CD4-positive, alpha-beta T cell (primary cell): ENCODE measurements at regions not wholly inside any gene's neighbourhood (a gene's known extent, or its start where the extent isn't known, plus 50 kb on each side); places are given as distances from the start of the nearest gene placed in this dataset.

Source experiments
- ATAC-seq: fragments of 200-7000 bp; cut with Tn5 transposase; one replicate; pipeline ENCODE4 v1.10.0; 2022; ENCODE audit warnings: mild to moderate bottlenecking; ENCODE audit not compliant: poor library complexity
- CTCF ChIA-PET: fragments of 350-600 bp; sonication (Branson Sonifier 250); formaldehyde crosslinking; loops from one replicate; lab custom pipeline; 2021; ENCODE audit warnings: antibody characterized with exemption, inconsistent platforms; lab: Charles Lee
- POLR2A ChIA-PET: fragments of 350-600 bp; sonication (Branson Sonifier 250); formaldehyde crosslinking; loops from one replicate; lab custom pipeline; 2021; ENCODE audit warnings: antibody characterized with exemption, inconsistent platforms; lab: Charles Lee
- DNase-seq, 14 experiments: peaks; one replicate each; pipeline ENCODE4 v3.0.0-alpha.2; 2013 to 2020; ENCODE audit warnings: mixed read lengths in 2 of 14
- H3K27ac ChIP-seq, 2 donors: one replicate each; pipeline versions ENCODE4 v1.5.1 to v1.7.0; 2013; ENCODE audit warnings: low read length in 2 of 2, low read depth in 1 of 2, mild to moderate bottlenecking in 1 of 2
- H3K27me3 ChIP-seq, 2 experiments: 1 replicate in 1 of 2; 2 replicates in 1 of 2; pipeline versions ENCODE4 v1.6.1 to v1.7.0; 2013; ENCODE audit warnings: low read length in 2 of 2, control low read depth in 1 of 2, mild to moderate bottlenecking in 1 of 2, moderate library complexity in 1 of 2; ENCODE audit not compliant: insufficient read depth in 2 of 2, control insufficient read depth in 1 of 2
- H3K36me3 ChIP-seq: one replicate; pipeline ENCODE4 v1.6.1; 2013; ENCODE audit warnings: low read length, control low read depth; ENCODE audit not compliant: insufficient read depth
- H3K4me1 ChIP-seq: one replicate; pipeline ENCODE4 v1.6.1; 2013; ENCODE audit warnings: low read length, control low read depth; ENCODE audit not compliant: insufficient read depth
- H3K4me3 ChIP-seq: one replicate; pipeline ENCODE4 v1.5.1; 2013; ENCODE audit warnings: mild to moderate bottlenecking, low read length, moderate library complexity
- H3K9me3 ChIP-seq, 2 experiments: 1 replicate in 1 of 2; 2 replicates in 1 of 2; pipeline versions ENCODE4 v1.6.1 to v1.7.0; 2013; ENCODE audit warnings: low read length in 2 of 2, mild to moderate bottlenecking in 2 of 2, control low read depth in 1 of 2, moderate library complexity in 1 of 2; ENCODE audit not compliant: control insufficient read depth in 1 of 2, insufficient read depth in 1 of 2
- H3K27ac Mint-ChIP-seq: one replicate; pipeline ENCODE4 v1.8.0; 2020; ENCODE audit warnings: mixed read lengths
- H3K27me3 Mint-ChIP-seq: one replicate; pipeline ENCODE4 v1.8.0; 2021; ENCODE audit warnings: mixed read lengths
- H3K36me3 Mint-ChIP-seq: one replicate; pipeline ENCODE4 v1.8.0; 2021; ENCODE audit warnings: low read depth, mixed read lengths
- H3K4me1 Mint-ChIP-seq: one replicate; pipeline ENCODE4 v1.8.0; 2021; ENCODE audit warnings: low read depth, mixed read lengths
- H3K4me3 Mint-ChIP-seq: one replicate; pipeline ENCODE4 v1.8.0; 2020; ENCODE audit warnings: mild to moderate bottlenecking, mixed read lengths
- H3K9me3 Mint-ChIP-seq: one replicate; pipeline ENCODE4 v1.8.0; 2020; ENCODE audit warnings: mixed read lengths
- CTCF ChIP-seq: fragments of 200-600 bp; IDR thresholded peaks from one replicate; pipeline ENCODE4 v1.8.0; 2022; ENCODE audit warnings: antibody characterized with exemption, mild to moderate bottlenecking
- intact Hi-C, 2 experiments: fragments of 100-400 bp; cut with DNase I in 1 of 2; cut with micrococcal nuclease in 1 of 2; formaldehyde crosslinking; loops; one replicate each; pipeline versions ENCODE4 v1.15.1 to v1.9.0; 2023 to 2025; cut with DNase I, micrococcal nuclease

GRCh38 chr19:27846944-27847343, 1366.0 kb downstream of the UQCRFS1 start:
- DNase-seq = no peak
- no peak for TF ChIP-seq CTCF
- H3K27ac ChIP-seq = no peak overlapping the region
- POLR2A ChIA-PET = no interaction called here
- ATAC-seq = no peak
- intact Hi-C loops = no loop called here
- Mint-ChIP-seq H3K27me3 (no peaks in the 10 kb centered on the region), H3K4me3 (no peak overlapping the region), H3K27ac (no peak overlapping the region), H3K9me3 (peaks cover 35% of the 10 kb centered on the region), H3K4me1 (no peaks in the 10 kb centered on the region), H3K36me3 (peaks cover 56% of the 10 kb centered on the region)
- H3K36me3 ChIP-seq = no peaks in the 10 kb centered on the region
- H3K4me3 ChIP-seq = no peak overlapping the region
- H3K9me3 ChIP-seq = peaks cover 38 to 54% of the 10 kb centered on the region in 2 experiments
- CTCF ChIA-PET = no interaction called here
- H3K4me1 ChIP-seq = no peaks in the 10 kb centered on the region
- no peaks in the 10 kb centered on the region for H3K27me3 ChIP-seq

GRCh38 chr19:27844261-27844660, 1368.7 kb downstream of the UQCRFS1 start:
- Histone ChIP-seq H3K36me3 (no peaks in the 10 kb centered on the region), H3K9me3 (peaks cover 33 to 48% of the 10 kb centered on the region in 2 experiments), H3K27me3 (no peaks in the 10 kb centered on the region), H3K4me1 (no peaks in the 10 kb centered on the region), H3K27ac (no peak overlapping the region), H3K4me3 (no peak overlapping the region)
- Mint-ChIP-seq H3K36me3 (peaks cover 53% of the 10 kb centered on the region), H3K4me1 (no peaks in the 10 kb centered on the region), H3K9me3 (peaks cover 39% of the 10 kb centered on the region), H3K27ac (no peak overlapping the region), H3K4me3 (no peak overlapping the region), H3K27me3 (no peaks in the 10 kb centered on the region)
- DNase-seq (no peak), ATAC-seq (no peak)
- ChIA-PET POLR2A (no interaction called here), CTCF (no interaction called here)
- no peak for TF ChIP-seq CTCF
- intact Hi-C loops = no loop called here

GRCh38 chr19:27843861-27844260, 1369.1 kb downstream of the UQCRFS1 start:
- Mint-ChIP-seq H3K27me3 (no peaks in the 10 kb centered on the region), H3K36me3 (peaks cover 49% of the 10 kb centered on the region), H3K9me3 (peaks cover 35% of the 10 kb centered on the region), H3K4me3 (no peak overlapping the region), H3K27ac (no peak overlapping the region), H3K4me1 (no peaks in the 10 kb centered on the region)
- H3K9me3 ChIP-seq = peaks cover 33 to 48% of the 10 kb centered on the region in 2 experiments
- intact Hi-C loops = no loop called here
- DNase-seq (no peak), ATAC-seq (no peak)
- H3K36me3 ChIP-seq = no peaks in the 10 kb centered on the region
- ChIA-PET CTCF (no interaction called here), POLR2A (no interaction called here)
- no peak overlapping the region for H3K4me3 ChIP-seq
- no peaks in the 10 kb centered on the region for H3K4me1 ChIP-seq
- no peak for TF ChIP-seq CTCF
- H3K27me3 ChIP-seq = no peaks in the 10 kb centered on the region
- no peak overlapping the region for H3K27ac ChIP-seq
